SU-DHL-6 (cell line): ENCODE measurements at regions not wholly inside any gene's neighbourhood (a gene's known extent, or its start where the extent isn't known, plus 50 kb on each side); places are given as distances from the start of the nearest gene placed in this dataset.

Source experiments
- CTCF ChIP-seq: fragments of 200-600 bp; sonication (generic); IDR thresholded peaks from one replicate; pipeline ENCODE4 v1.5.1; 2017; ENCODE audit warnings: antibody characterized with exemption, mild to moderate bottlenecking, low read length, moderate library complexity; ENCODE audit not compliant: insufficient read depth, poor library complexity, severe bottlenecking
- EZH2phosphoT487 ChIP-seq: fragments of 200-600 bp; sonication (generic), shearing (Covaris generic); conservative IDR thresholded peaks from 2 replicates; pipeline ENCODE4 v1.6.1; 2018; ENCODE audit warnings: mild to moderate bottlenecking, antibody characterized with exemption, low read length, moderate library complexity, mixed read lengths

GRCh38 chr15:93496888-93497287 is 407.9 kb upstream of the RGMA start:
- TF ChIP-seq CTCF (no peak), EZH2phosphoT487 (no peak)
